ENCODE measurements at regions not wholly inside any gene's neighbourhood (a gene's known extent, or its start where the extent isn't known, plus 50 kb on each side); places are given as distances from the start of the nearest gene placed in this dataset.

DNA sequence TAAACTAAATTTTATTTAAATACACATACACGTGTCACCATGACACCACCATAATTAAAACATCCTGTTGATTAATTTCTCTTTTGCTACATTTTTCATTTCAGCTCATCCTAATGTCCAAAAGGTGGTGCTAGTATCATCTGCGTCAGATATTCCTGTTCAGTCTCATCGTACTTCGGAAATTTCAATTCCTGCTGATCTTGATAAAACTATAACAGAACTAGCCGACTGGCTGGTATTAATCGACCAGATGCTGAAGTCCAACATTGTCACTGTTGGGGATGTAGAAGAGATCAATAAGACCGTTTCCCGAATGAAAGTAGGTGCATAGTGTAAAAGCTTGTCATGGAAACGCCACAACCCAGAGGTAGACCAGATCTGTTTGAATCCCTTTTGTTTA, 263.4 kb downstream of the UTRN start:
- Histone ChIP-seq H3K9me3 (ENCODE audit: control insufficient read depth, insufficient read depth, low read depth, low read length) (no peaks in the 10 kb centered on the region), H3K27ac (ENCODE audit: low read length) (no peak overlapping the region), H3K27me3 (ENCODE audit: control insufficient read depth, insufficient read depth, low read length) (no peaks in the 10 kb centered on the region), H3K4me1 (ENCODE audit: control insufficient read depth, insufficient read depth, low read length) (no peaks in the 10 kb centered on the region), H3K4me3 (ENCODE audit: low read depth in 2 of 2, low read length in 2 of 2) (no peak overlapping the region), H3K36me3 (ENCODE audit: control insufficient read depth, insufficient read depth, low read length) (peaks cover 11% of the 10 kb centered on the region; the same call in 1 of the 2 replicates)
- intact Hi-C loops (cut with micrococcal nuclease; ENCODE audit: unreplicated experiment) (no loop called here), in situ Hi-C loops (cut with HindIII; ENCODE audit: low pct_unique_long_range_greater_than_20kb, low sequenced_read_pairs) (no loop called here)
- ATAC-seq, result no peak
- no TSS peak for BruUV-seq (replicated peaks)
- ChIA-PET CTCF (no interaction called here), POLR2A (no interaction called here)
- DNase-seq (ENCODE audit: low read depth, low spot score), result no peak
- TF ChIP-seq REST (IDR thresholded peaks at IDR 0.05; ENCODE audit: insufficient read depth in 1 of 2, low read depth in 2 of 2, low read length in 1 of 2), result no peak
- no peak for TF ChIP-seq SIN3A (IDR thresholded peaks at IDR 0.05; ENCODE audit: borderline replicate concordance, insufficient read depth, low read depth, low read length)
- TF ChIP-seq, protein P1, sequence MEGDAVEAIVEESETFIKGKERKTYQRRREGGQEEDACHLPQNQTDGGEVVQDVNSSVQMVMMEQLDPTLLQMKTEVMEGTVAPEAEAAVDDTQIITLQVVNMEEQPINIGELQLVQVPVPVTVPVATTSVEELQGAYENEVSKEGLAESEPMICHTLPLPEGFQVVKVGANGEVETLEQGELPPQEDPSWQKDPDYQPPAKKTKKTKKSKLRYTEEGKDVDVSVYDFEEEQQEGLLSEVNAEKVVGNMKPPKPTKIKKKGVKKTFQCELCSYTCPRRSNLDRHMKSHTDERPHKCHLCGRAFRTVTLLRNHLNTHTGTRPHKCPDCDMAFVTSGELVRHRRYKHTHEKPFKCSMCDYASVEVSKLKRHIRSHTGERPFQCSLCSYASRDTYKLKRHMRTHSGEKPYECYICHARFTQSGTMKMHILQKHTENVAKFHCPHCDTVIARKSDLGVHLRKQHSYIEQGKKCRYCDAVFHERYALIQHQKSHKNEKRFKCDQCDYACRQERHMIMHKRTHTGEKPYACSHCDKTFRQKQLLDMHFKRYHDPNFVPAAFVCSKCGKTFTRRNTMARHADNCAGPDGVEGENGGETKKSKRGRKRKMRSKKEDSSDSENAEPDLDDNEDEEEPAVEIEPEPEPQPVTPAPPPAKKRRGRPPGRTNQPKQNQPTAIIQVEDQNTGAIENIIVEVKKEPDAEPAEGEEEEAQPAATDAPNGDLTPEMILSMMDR (IDR thresholded peaks at IDR 0.05), result peak; percentile 27; the same call in 1 of the 2 replicates

GRCh38 chr6:144549837-144550747, 265.0 kb downstream of the UTRN start:
- no peak for TF ChIP-seq TCF7L2 (IDR thresholded peaks at IDR 0.05; ENCODE audit: low read depth, low read length)
- TF ChIP-seq SIN3A (IDR thresholded peaks at IDR 0.05; ENCODE audit: borderline replicate concordance, insufficient read depth, low read depth, low read length), result no peak
- TF ChIP-seq REST (IDR thresholded peaks at IDR 0.05; ENCODE audit: insufficient read depth in 1 of 2, low read depth in 2 of 2, low read length in 1 of 2), result no peak
- TF ChIP-seq POLR2AphosphoS5 (IDR thresholded peaks at IDR 0.05; ENCODE audit: low read depth, low read length), result no peak
- TF ChIP-seq, protein P1 (IDR thresholded peaks at IDR 0.05), result no peak
- BruUV-seq (replicated peaks), result TSS peak; percentile 16
- Histone ChIP-seq H3K27me3 (ENCODE audit: control insufficient read depth, insufficient read depth, low read length) (no peaks in the 10 kb centered on the region), H3K36me3 (ENCODE audit: control insufficient read depth, insufficient read depth, low read length) (peaks cover 15% of the 10 kb centered on the region), H3K4me3 (ENCODE audit: low read depth in 2 of 2, low read length in 2 of 2) (no peak overlapping the region), H3K27ac (ENCODE audit: low read length) (no peak overlapping the region), H3K9me3 (ENCODE audit: control insufficient read depth, insufficient read depth, low read depth, low read length) (no peaks in the 10 kb centered on the region), H3K4me1 (ENCODE audit: control insufficient read depth, insufficient read depth, low read length) (no peaks in the 10 kb centered on the region)
- CTCF ChIA-PET, result no interaction called here
- in situ Hi-C loops (cut with HindIII; ENCODE audit: low pct_unique_long_range_greater_than_20kb, low sequenced_read_pairs), result no loop called here
- intact Hi-C loops (cut with micrococcal nuclease; ENCODE audit: unreplicated experiment), result no loop called here
- POLR2A ChIA-PET, result interaction anchor here (0.6 kb wide), 1 partner anchor 1267 kb away, joined by 4 read pairs; no protein-coding TSS in a partner anchor
- DNase-seq (ENCODE audit: low read depth, low spot score) (no peak), ATAC-seq (no peak)
